Loucy (cell line): ENCODE measurements at regions not wholly inside any gene's neighbourhood (a gene's known extent, or its start where the extent isn't known, plus 50 kb on each side); places are given as distances from the start of the nearest gene placed in this dataset.

Source experiments
- H2AFZ ChIP-seq: fragments of 200-600 bp; sonication (generic); 2 replicates; pipeline ENCODE4 v1.6.0; 2016; ENCODE audit warnings: antibody characterized with exemption, mild to moderate bottlenecking, low read length, moderate library complexity
- H3F3A ChIP-seq: fragments of 200-600 bp; 2 replicates; pipeline ENCODE4 v1.6.0; 2016; ENCODE audit warnings: antibody characterized with exemption, low read depth, mild to moderate bottlenecking
- H3K27me3 ChIP-seq: fragments of 200-600 bp; sonication (generic); 2 replicates; pipeline ENCODE4 v1.6.1; 2014; ENCODE audit warnings: low read length, mild to moderate bottlenecking; ENCODE audit not compliant: insufficient read depth, poor library complexity, severe bottlenecking
- H3K36me3 ChIP-seq: fragments of 200-600 bp; sonication (generic); 2 replicates; pipeline ENCODE4 v1.6.1; 2016; ENCODE audit warnings: low read length; ENCODE audit not compliant: insufficient read depth
- H3K4me1 ChIP-seq: fragments of 200-600 bp; sonication (generic); 2 replicates; pipeline ENCODE4 v1.5.1; 2014; ENCODE audit warnings: low read length, mild to moderate bottlenecking; ENCODE audit not compliant: insufficient read depth, poor library complexity, severe bottlenecking
- H3K4me2 ChIP-seq: fragments of 200-600 bp; sonication (generic); 2 replicates; pipeline ENCODE4 v1.6.0; 2014; ENCODE audit warnings: antibody characterized with exemption, low read length, low read depth, mild to moderate bottlenecking; ENCODE audit not compliant: poor library complexity, severe bottlenecking
- H3K4me3 ChIP-seq: fragments of 200-600 bp; sonication (generic); 2 replicates; pipeline ENCODE4 v1.5.1; 2014; ENCODE audit warnings: low read length, mild to moderate bottlenecking, mixed read lengths; ENCODE audit not compliant: poor library complexity, severe bottlenecking
- H3K79me2 ChIP-seq: fragments of 200-600 bp; sonication (generic); 2 replicates; pipeline ENCODE4 v1.6.1; 2014; ENCODE audit warnings: low read length; ENCODE audit not compliant: insufficient read depth
- H3K9ac ChIP-seq: fragments of 200-600 bp; sonication (generic); 2 replicates; pipeline ENCODE4 v1.6.0; 2014; ENCODE audit warnings: mild to moderate bottlenecking, low read depth, low read length, moderate library complexity; ENCODE audit not compliant: poor library complexity, severe bottlenecking
- H3K9me2 ChIP-seq: fragments of 200-600 bp; sonication (generic); replicated peaks from 2 replicates; pipeline ENCODE4 v1.6.1; 2016; ENCODE audit warnings: low read depth, low read length, mixed read lengths
- H3K9me3 ChIP-seq: fragments of 200-600 bp; sonication (generic); 2 replicates; pipeline ENCODE4 v1.6.1; 2014; ENCODE audit warnings: mild to moderate bottlenecking, antibody characterized with exemption, low read length, low read depth; ENCODE audit not compliant: insufficient read depth
- H4K20me1 ChIP-seq: fragments of 200-600 bp; sonication (generic); 2 replicates; pipeline ENCODE4 v1.6.0; 2014; ENCODE audit warnings: antibody characterized with exemption, low read length, mild to moderate bottlenecking; ENCODE audit not compliant: insufficient read depth, poor library complexity, severe bottlenecking
- EZH2phosphoT487 ChIP-seq: fragments of 200-600 bp; IDR thresholded peaks from 2 replicates; pipeline ENCODE4 v1.6.1; 2018; ENCODE audit warnings: antibody characterized with exemption, mild to moderate bottlenecking, moderate library complexity, borderline replicate concordance
- TF ChIP-seq, protein P1 (sequence below): fragments of 200-600 bp; sonication (generic); conservative IDR thresholded peaks from 2 replicates; pipeline ENCODE4 v1.5.1; 2014; ENCODE audit warnings: mild to moderate bottlenecking, antibody characterized with exemption, low read length

DNA sequence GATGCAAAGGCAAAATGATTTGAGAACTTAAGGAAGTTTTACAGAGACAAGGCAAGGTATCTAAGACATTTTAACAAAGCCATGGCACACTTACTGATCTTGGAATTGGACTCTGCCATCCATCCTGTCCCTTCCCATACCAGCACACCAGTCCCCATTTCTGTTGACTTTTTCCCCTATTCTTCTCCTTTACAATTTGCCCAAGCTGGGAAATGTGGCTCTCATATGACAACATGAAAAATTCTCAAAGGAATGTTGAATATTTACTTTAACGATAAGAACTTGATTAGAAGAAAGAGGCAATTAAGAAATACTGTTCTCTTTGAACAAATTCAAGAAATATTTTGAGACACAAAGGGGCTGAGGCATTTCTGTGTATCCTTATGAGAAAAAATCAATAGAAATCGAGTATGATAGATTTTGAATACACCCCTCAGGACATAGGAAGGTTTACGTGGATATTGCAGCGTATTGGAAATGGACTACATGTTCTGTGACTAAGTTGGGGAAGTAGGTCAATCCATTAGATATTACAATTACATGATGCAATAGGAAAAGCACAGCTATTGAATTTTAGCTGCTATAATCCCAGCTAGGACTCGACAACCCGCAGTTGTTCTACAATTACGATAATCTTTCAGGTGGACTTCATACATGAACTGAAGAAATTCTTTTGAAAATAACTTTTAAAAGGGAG, 201.6 kb downstream of the TRIB2 start:
- TF ChIP-seq, protein P1, sequence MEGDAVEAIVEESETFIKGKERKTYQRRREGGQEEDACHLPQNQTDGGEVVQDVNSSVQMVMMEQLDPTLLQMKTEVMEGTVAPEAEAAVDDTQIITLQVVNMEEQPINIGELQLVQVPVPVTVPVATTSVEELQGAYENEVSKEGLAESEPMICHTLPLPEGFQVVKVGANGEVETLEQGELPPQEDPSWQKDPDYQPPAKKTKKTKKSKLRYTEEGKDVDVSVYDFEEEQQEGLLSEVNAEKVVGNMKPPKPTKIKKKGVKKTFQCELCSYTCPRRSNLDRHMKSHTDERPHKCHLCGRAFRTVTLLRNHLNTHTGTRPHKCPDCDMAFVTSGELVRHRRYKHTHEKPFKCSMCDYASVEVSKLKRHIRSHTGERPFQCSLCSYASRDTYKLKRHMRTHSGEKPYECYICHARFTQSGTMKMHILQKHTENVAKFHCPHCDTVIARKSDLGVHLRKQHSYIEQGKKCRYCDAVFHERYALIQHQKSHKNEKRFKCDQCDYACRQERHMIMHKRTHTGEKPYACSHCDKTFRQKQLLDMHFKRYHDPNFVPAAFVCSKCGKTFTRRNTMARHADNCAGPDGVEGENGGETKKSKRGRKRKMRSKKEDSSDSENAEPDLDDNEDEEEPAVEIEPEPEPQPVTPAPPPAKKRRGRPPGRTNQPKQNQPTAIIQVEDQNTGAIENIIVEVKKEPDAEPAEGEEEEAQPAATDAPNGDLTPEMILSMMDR, result no peak
- TF ChIP-seq EZH2phosphoT487, result no peak
- H3K4me2 ChIP-seq, result no peak overlapping the region
- H4K20me1 ChIP-seq, result no peaks in the 10 kb centered on the region
- H3K36me3 ChIP-seq, result no peaks in the 10 kb centered on the region
- no peaks in the 10 kb centered on the region for H3K27me3 ChIP-seq
- no peaks in the 10 kb centered on the region for H3K9me3 ChIP-seq
- H2AFZ ChIP-seq, result no peak overlapping the region
- no peaks in the 10 kb centered on the region for H3K9me2 ChIP-seq
- H3K4me3 ChIP-seq, result no peak overlapping the region
- H3K9ac ChIP-seq, result no peak overlapping the region
- no peaks in the 10 kb centered on the region for H3K4me1 ChIP-seq
- H3F3A ChIP-seq, result no peaks in the 10 kb centered on the region
- H3K79me2 ChIP-seq, result no peaks in the 10 kb centered on the region

- Histone ChIP-seq H3K36me3 (no peaks in the 10 kb centered on the region), H2AFZ (no peak overlapping the region), H3K4me2 (no peak overlapping the region), H3K9me3 (no peaks in the 10 kb centered on the region), H3K27me3 (no peaks in the 10 kb centered on the region), H3K9me2 (no peaks in the 10 kb centered on the region), H3K79me2 (no peaks in the 10 kb centered on the region), H4K20me1 (no peaks in the 10 kb centered on the region), H3K4me1 (no peaks in the 10 kb centered on the region), H3K9ac (no peak overlapping the region), H3K4me3 (no peak overlapping the region), H3F3A (no peaks in the 10 kb centered on the region)
- TF ChIP-seq, protein P1, result no peak
- no peak for TF ChIP-seq EZH2phosphoT487
These were observed 202.2 kb downstream of the TRIB2 start for GRCh38 chr2:12918835-12919445.

DNA sequence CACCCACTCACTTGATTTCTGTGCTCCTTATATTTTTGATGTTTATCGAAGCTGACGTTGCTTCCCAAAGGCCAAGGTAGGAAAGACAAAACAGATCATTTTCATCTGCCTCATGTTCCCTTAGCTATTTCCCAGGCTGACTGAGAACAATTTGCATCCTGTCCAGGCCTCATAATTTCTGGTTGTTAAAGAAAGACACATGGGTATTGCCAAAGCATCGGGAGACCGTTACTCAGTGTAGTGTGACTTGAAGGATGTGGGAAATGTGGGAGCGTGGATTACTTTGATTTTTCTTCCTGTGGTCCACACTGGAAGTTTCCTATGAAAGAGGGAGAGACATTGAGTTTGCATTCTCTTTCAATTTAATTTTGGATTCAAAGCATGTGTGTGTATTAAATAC, 204.6 kb downstream of the TRIB2 start:
- no peaks in the 10 kb centered on the region for H3K36me3 ChIP-seq
- no peaks in the 10 kb centered on the region for H3K9me3 ChIP-seq
- H3K9me2 ChIP-seq, result no peaks in the 10 kb centered on the region
- TF ChIP-seq EZH2phosphoT487, result no peak
- TF ChIP-seq, protein P1, result no peak
- H3K4me1 ChIP-seq, result no peaks in the 10 kb centered on the region
- no peaks in the 10 kb centered on the region for H3K79me2 ChIP-seq
- no peak overlapping the region for H2AFZ ChIP-seq
- no peak overlapping the region for H3K4me2 ChIP-seq
- no peaks in the 10 kb centered on the region for H3K27me3 ChIP-seq
- no peaks in the 10 kb centered on the region for H3F3A ChIP-seq
- no peaks in the 10 kb centered on the region for H4K20me1 ChIP-seq
- no peak overlapping the region for H3K4me3 ChIP-seq
- H3K9ac ChIP-seq, result no peak overlapping the region
